K562 (cell line): ENCODE measurements at regions not wholly inside any gene's neighbourhood (a gene's known extent, or its start where the extent isn't known, plus 50 kb on each side); places are given as distances from the start of the nearest gene placed in this dataset.

Source experiments
- ATAC-seq: fragments of 200-7000 bp; cut with Tn5 transposase; 3 replicates; pipeline ENCODE4 v1.9.1; 2020; ENCODE audit warnings: moderate library complexity
- BruUV-seq: library from RNA; stranded (reverse); fragments of 400-500 nt; replicated peaks from 2 replicates; lab custom pipeline; 2021; lab: Mats Ljungman, UMichigan
- CTCF ChIA-PET: fragments of 300-600 bp; formaldehyde crosslinking; extraction: SDS; loops from one replicate; lab custom pipeline; 2021; ENCODE audit warnings: low intra/inter-chr PET ratio; lab: Yijun Ruan, JAX
- POLR2A ChIA-PET: fragments of 300-600, 350-650 bp; sonication (Branson Sonifier 250); formaldehyde crosslinking; extraction: SDS; loops from one replicate; lab custom pipeline; 2021; ENCODE audit warnings: antibody characterized with exemption, inconsistent platforms; lab: Yijun Ruan, JAX
- DNase-seq, 4 experiments: peaks; one replicate each; pipeline versions ENCODE4 v3.0.0 to v3.0.0-alpha.2; 2011 to 2018; ENCODE audit warnings: low spot score in 3 of 4, mixed read lengths in 3 of 4; ENCODE audit errors: extremely low read depth in 1 of 4
- FAIRE-seq: peaks from 2 replicates; lab custom pipeline; 2011; peaks lifted over from hg19 to GRCh38; lab: Jason Lieb, UNC
- H2AFZ ChIP-seq: 2 replicates; pipeline ENCODE4 v1.6.0; 2011; ENCODE audit warnings: low read depth, low read length, control low read depth, inconsistent platforms
- H3K27ac ChIP-seq: fragments of 200-600 bp; 3 replicates; pipeline ENCODE4 v1.8.0; 2011; ENCODE audit warnings: low read depth, mild to moderate bottlenecking, control low read depth, inconsistent platforms, low read length, moderate library complexity, mixed read lengths; ENCODE audit errors: extremely low read depth
- H3K27me3 ChIP-seq, 2 experiments: fragments of 300-600 bp in 1 of 2; 2 replicates in 1 of 2; 3 replicates in 1 of 2; pipeline versions ENCODE4 v1.6.0 to v1.8.0; 2011; ENCODE audit warnings: inconsistent platforms in 2 of 2, low read length in 2 of 2, mild to moderate bottlenecking in 1 of 2, mixed read lengths in 1 of 2, moderate library complexity in 1 of 2; ENCODE audit not compliant: control insufficient read depth in 2 of 2, insufficient read depth in 2 of 2
- H3K36me3 ChIP-seq: fragments of 300-600 bp; 3 replicates; pipeline ENCODE4 v1.8.0; 2011; ENCODE audit warnings: mild to moderate bottlenecking, low read length, inconsistent platforms; ENCODE audit not compliant: control insufficient read depth, insufficient read depth
- H3K4me1 ChIP-seq, 2 experiments: fragments of 200-600 bp in 1 of 2; replicated peaks in 1 of 2; 2 replicates in 1 of 2; 3 replicates in 1 of 2; pipeline versions ENCODE4 v1.5.1 to v1.8.0; 2011; ENCODE audit warnings: inconsistent platforms in 2 of 2, low read length in 2 of 2, mild to moderate bottlenecking in 1 of 2, mixed read lengths in 1 of 2, moderate library complexity in 1 of 2; ENCODE audit not compliant: control insufficient read depth in 2 of 2, insufficient read depth in 2 of 2
- H3K4me2 ChIP-seq: 2 replicates; pipeline ENCODE4 v1.6.1; 2011; ENCODE audit warnings: low read length, control low read depth, inconsistent platforms, mixed read lengths; ENCODE audit not compliant: insufficient read depth
- H3K4me3 ChIP-seq: fragments of 200-600 bp; sonication (generic), shearing (Covaris generic); 2 replicates; pipeline ENCODE4 v1.5.1; 2016; ENCODE audit warnings: control low read depth, inconsistent platforms
- H3K79me2 ChIP-seq: fragments of 200-600 bp; 3 replicates; pipeline ENCODE4 v1.8.0; 2011; ENCODE audit warnings: low read length, inconsistent platforms; ENCODE audit not compliant: control insufficient read depth, insufficient read depth
- H3K9ac ChIP-seq, 2 experiments: 2 replicates each; pipeline versions ENCODE4 v1.6.0 to v1.6.1; 2011; ENCODE audit warnings: low read depth in 2 of 2, low read length in 2 of 2, control low read depth in 1 of 2, inconsistent platforms in 1 of 2, mild to moderate bottlenecking in 1 of 2, mixed read lengths in 1 of 2; ENCODE audit not compliant: insufficient read depth in 1 of 2
- H3K9me1 ChIP-seq: one replicate; pipeline ENCODE4 v1.6.0; 2011; ENCODE audit warnings: inconsistent platforms, mild to moderate bottlenecking, low read length, moderate library complexity; ENCODE audit not compliant: control insufficient read depth, insufficient read depth
- H3K9me3 ChIP-seq: replicated peaks from 2 replicates; pipeline ENCODE4 v1.5.1; 2011; ENCODE audit warnings: low read depth, low read length, inconsistent platforms; ENCODE audit not compliant: control insufficient read depth, insufficient read depth
- H4K20me1 ChIP-seq: replicated peaks from 2 replicates; pipeline ENCODE4 v1.6.1; 2011; ENCODE audit warnings: low read length, inconsistent platforms, mixed read lengths; ENCODE audit not compliant: control insufficient read depth, insufficient read depth
- CHD2 ChIP-seq: IDR thresholded peaks from 2 replicates; pipeline ENCODE4 v1.6.1; 2011; ENCODE audit warnings: low read depth, low read length
- PHB ChIP-seq: fragments of 250-450 bp; sonication (Bioruptor Pico); IDR thresholded peaks from 2 replicates; pipeline ENCODE4 v1.5.0; 2021
- RBFOX2 ChIP-seq: fragments of 200-400 bp; formaldehyde crosslinking; IDR thresholded peaks from 2 replicates; pipeline ENCODE4 v1.6.1; 2017; ENCODE audit warnings: low read depth, mild to moderate bottlenecking, low read length, moderate library complexity
- SIN3B ChIP-seq: fragments of 450-650 bp; IDR thresholded peaks from 2 replicates; pipeline ENCODE4 v1.6.1; 2017; ENCODE audit warnings: low read depth, mild to moderate bottlenecking, moderate library complexity
- SREBF1 ChIP-seq: fragments of 150-350 bp; IDR thresholded peaks from 2 replicates; pipeline ENCODE4 v1.6.1; 2014; ENCODE audit warnings: antibody characterized with exemption, low read depth, low read length, borderline replicate concordance
- SRSF3 ChIP-seq: fragments of 200-400 bp; formaldehyde crosslinking; IDR thresholded peaks from 2 replicates; pipeline ENCODE4 v1.6.1; 2016; ENCODE audit warnings: mild to moderate bottlenecking, low read length, moderate library complexity; ENCODE audit not compliant: insufficient read depth
- TCF15 ChIP-seq: fragments of 250-450 bp; sonication (Bioruptor Pico); IDR thresholded peaks from 2 replicates; pipeline ENCODE4 v1.8.0; 2022; ENCODE audit warnings: moderate library complexity, mild to moderate bottlenecking, inconsistent platforms
- ZBTB49 ChIP-seq: sonication (generic); formaldehyde crosslinking; IDR thresholded peaks from 2 replicates; pipeline ENCODE4 v1.8.0; 2022; ENCODE audit warnings: missing genetic modification reagents, mild to moderate bottlenecking, borderline replicate concordance
- ZNF436 ChIP-seq: fragments of 250-450, 450-650 bp; sonication (Bioruptor Pico); formaldehyde crosslinking; IDR thresholded peaks from 2 replicates; pipeline ENCODE4 v1.7.0; 2020; ENCODE audit warnings: mild to moderate bottlenecking
- ZNF551 ChIP-seq: fragments of 250-450 bp; sonication (Bioruptor Pico); IDR thresholded peaks from 2 replicates; pipeline ENCODE4 v1.5.0; 2021; ENCODE audit warnings: mild to moderate bottlenecking, moderate library complexity
- WGBS: fragments of 100-300 bp; shearing (Covaris generic); methylation state at CpG from one replicate; pipeline ENCODE4 v1.1.6; 2016; ENCODE audit warnings: low coverage, mixed read lengths; ENCODE audit not compliant: insufficient coverage; ENCODE audit errors: missing lambda C conversion rate; 5-methylcytosine and 5-hydroxymethylcytosine counted together
- in situ Hi-C: fragments of 300-500 bp; cut with MboI; formaldehyde crosslinking; loops from 4 replicates; pipeline ENCODE4 v1.15.0; 2018; ENCODE audit warnings: inconsistent platforms, mixed read lengths
- intact Hi-C: fragments of 100-400 bp; cut with micrococcal nuclease; formaldehyde crosslinking; loops from 2 replicates; pipeline ENCODE4 v1.14.2; 2022
- TF ChIP-seq, protein P1 (sequence below), 3 experiments: fragments of 200-800 bp in 1 of 3; fragments of 250-450 bp in 1 of 3; fragments of 450-650 bp in 1 of 3; sonication (Bioruptor Pico) in 1 of 3; sonication (Bioruptor generic) in 1 of 3; formaldehyde crosslinking in 1 of 3; IDR thresholded peaks; 2 replicates each; pipeline versions ENCODE4 v1.6.1 to v1.8.0; 2016 to 2022; ENCODE audit warnings: mild to moderate bottlenecking in 2 of 3, missing genetic modification characterization in 2 of 3, missing compliant biosample characterization in 1 of 3, moderate library complexity in 1 of 3
- TF ChIP-seq, protein P2 (sequence below), 2 experiments: fragments of 450-650 bp in 1 of 2; IDR thresholded peaks; 2 replicates each; pipeline ENCODE4 v1.6.1; 2011 to 2017; ENCODE audit warnings: low read depth in 2 of 2, antibody characterized with exemption in 1 of 2, borderline replicate concordance in 1 of 2, low read length in 1 of 2, mild to moderate bottlenecking in 1 of 2, mixed read lengths in 1 of 2; ENCODE audit not compliant: control insufficient read depth in 1 of 2

GRCh38 chr12:5230861-5231260 is 187.2 kb downstream of the KCNA5 start:
- FAIRE-seq = no peak
- CTCF ChIA-PET = no interaction called here

More at GRCh38 chr12:5230861-5231260, 187.2 kb downstream of the KCNA5 start:
- Histone ChIP-seq H3K27me3 (peaks cover 0 to 6% of the 10 kb centered on the region in 2 experiments; a peak in 2 of 5 replicates), H3K4me1 (0 out of 5 replicates have a peak, but pooled peaks cover 0 to 4% of the 10 kb centered on the region in 2 experiments), H3K9ac (no peak overlapping the region), H3K79me2 (no peaks in the 10 kb centered on the region), H3K4me2 (no peak overlapping the region), H3K36me3 (no peaks in the 10 kb centered on the region), H3K27ac (no peak overlapping the region), H4K20me1 (no peaks in the 10 kb centered on the region), H3K9me3 (no peaks in the 10 kb centered on the region), H3K9me1 (no peaks in the 10 kb centered on the region), H2AFZ (no peak overlapping the region), H3K4me3 (no peak overlapping the region)
- in situ Hi-C loops = no loop called here
- TF ChIP-seq, protein P1, sequence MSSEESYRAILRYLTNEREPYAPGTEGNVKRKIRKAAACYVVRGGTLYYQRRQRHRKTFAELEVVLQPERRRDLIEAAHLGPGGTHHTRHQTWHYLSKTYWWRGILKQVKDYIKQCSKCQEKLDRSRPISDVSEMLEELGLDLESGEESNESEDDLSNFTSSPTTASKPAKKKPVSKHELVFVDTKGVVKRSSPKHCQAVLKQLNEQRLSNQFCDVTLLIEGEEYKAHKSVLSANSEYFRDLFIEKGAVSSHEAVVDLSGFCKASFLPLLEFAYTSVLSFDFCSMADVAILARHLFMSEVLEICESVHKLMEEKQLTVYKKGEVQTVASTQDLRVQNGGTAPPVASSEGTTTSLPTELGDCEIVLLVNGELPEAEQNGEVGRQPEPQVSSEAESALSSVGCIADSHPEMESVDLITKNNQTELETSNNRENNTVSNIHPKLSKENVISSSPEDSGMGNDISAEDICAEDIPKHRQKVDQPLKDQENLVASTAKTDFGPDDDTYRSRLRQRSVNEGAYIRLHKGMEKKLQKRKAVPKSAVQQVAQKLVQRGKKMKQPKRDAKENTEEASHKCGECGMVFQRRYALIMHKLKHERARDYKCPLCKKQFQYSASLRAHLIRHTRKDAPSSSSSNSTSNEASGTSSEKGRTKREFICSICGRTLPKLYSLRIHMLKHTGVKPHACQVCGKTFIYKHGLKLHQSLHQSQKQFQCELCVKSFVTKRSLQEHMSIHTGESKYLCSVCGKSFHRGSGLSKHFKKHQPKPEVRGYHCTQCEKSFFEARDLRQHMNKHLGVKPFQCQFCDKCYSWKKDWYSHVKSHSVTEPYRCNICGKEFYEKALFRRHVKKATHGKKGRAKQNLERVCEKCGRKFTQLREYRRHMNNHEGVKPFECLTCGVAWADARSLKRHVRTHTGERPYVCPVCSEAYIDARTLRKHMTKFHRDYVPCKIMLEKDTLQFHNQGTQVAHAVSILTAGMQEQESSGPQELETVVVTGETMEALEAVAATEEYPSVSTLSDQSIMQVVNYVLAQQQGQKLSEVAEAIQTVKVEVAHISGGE (CRISPR knock-in tag; IDR thresholded peaks at IDR 0.05) = no peak
- TF ChIP-seq, protein P2, sequence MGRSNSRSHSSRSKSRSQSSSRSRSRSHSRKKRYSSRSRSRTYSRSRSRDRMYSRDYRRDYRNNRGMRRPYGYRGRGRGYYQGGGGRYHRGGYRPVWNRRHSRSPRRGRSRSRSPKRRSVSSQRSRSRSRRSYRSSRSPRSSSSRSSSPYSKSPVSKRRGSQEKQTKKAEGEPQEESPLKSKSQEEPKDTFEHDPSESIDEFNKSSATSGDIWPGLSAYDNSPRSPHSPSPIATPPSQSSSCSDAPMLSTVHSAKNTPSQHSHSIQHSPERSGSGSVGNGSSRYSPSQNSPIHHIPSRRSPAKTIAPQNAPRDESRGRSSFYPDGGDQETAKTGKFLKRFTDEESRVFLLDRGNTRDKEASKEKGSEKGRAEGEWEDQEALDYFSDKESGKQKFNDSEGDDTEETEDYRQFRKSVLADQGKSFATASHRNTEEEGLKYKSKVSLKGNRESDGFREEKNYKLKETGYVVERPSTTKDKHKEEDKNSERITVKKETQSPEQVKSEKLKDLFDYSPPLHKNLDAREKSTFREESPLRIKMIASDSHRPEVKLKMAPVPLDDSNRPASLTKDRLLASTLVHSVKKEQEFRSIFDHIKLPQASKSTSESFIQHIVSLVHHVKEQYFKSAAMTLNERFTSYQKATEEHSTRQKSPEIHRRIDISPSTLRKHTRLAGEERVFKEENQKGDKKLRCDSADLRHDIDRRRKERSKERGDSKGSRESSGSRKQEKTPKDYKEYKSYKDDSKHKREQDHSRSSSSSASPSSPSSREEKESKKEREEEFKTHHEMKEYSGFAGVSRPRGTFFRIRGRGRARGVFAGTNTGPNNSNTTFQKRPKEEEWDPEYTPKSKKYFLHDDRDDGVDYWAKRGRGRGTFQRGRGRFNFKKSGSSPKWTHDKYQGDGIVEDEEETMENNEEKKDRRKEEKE (IDR thresholded peaks at IDR 0.05; ENCODE audit: borderline replicate concordance in 1 of 2, control insufficient read depth in 1 of 2, low read depth in 2 of 2, low read length in 1 of 2) = no peak
- TF ChIP-seq SREBF1 (no peak), RBFOX2 (no peak), ZNF551 (CRISPR knock-in tag) (no peak), SRSF3 (no peak), SIN3B (no peak), TCF15 (CRISPR knock-in tag) (no peak), PHB (CRISPR knock-in tag) (no peak), ZNF436 (no peak), CHD2 (no peak), ZBTB49 (no peak)
- 3% methylated on average over 3 of the region's 3 CpGs for WGBS
- POLR2A ChIA-PET = no interaction called here
- ATAC-seq = no peak
- no peak for DNase-seq
- no TSS peak for BruUV-seq
- intact Hi-C loops = no loop called here
